H9 (cell line): ENCODE measurements at regions not wholly inside any gene's neighbourhood (a gene's known extent, or its start where the extent isn't known, plus 50 kb on each side); places are given as distances from the start of the nearest gene placed in this dataset.

Experiments
- DNase-seq: peaks from one replicate; pipeline ENCODE4 v3.0.0-alpha.2; 2017
- H2AFZ ChIP-seq: one replicate; pipeline ENCODE4 v1.6.1; 2013; ENCODE audit warnings: mild to moderate bottlenecking, low read length, control low read depth, moderate library complexity
- H2AK5ac ChIP-seq: 2 replicates; pipeline ENCODE4 v1.6.1; 2013; ENCODE audit warnings: low read length, control low read depth, mixed read lengths; ENCODE audit not compliant: insufficient read length
- H2BK120ac ChIP-seq: one replicate; pipeline ENCODE4 v1.6.1; 2013; ENCODE audit warnings: low read depth, mild to moderate bottlenecking, low read length, control low read depth, inconsistent platforms; ENCODE audit not compliant: poor library complexity, severe bottlenecking
- H2BK12ac ChIP-seq: 2 replicates; pipeline ENCODE4 v1.6.1; 2013; ENCODE audit warnings: low read length, control low read depth, mixed read lengths, low read depth; ENCODE audit not compliant: insufficient read length
- H2BK15ac ChIP-seq: 2 replicates; pipeline ENCODE4 v1.6.1; 2013; ENCODE audit warnings: low read depth, low read length, control low read depth
- H2BK20ac ChIP-seq: one replicate; pipeline ENCODE4 v1.6.1; 2013; ENCODE audit warnings: low read depth, mild to moderate bottlenecking, low read length, control low read depth, inconsistent platforms; ENCODE audit not compliant: poor library complexity, severe bottlenecking
- H2BK5ac ChIP-seq: 2 replicates; pipeline ENCODE4 v1.6.1; 2013; ENCODE audit warnings: low read length, control low read depth, mixed read lengths; ENCODE audit not compliant: insufficient read length
- H3K14ac ChIP-seq: 2 replicates; pipeline ENCODE4 v1.6.1; 2013; ENCODE audit warnings: low read length, control low read depth; ENCODE audit not compliant: insufficient read depth
- H3K18ac ChIP-seq: 2 replicates; pipeline ENCODE4 v1.6.1; 2013; ENCODE audit warnings: low read depth, mild to moderate bottlenecking, mixed read lengths, low read length, control low read depth; ENCODE audit not compliant: insufficient read length
- H3K23ac ChIP-seq: 2 replicates; pipeline ENCODE4 v1.6.1; 2013; ENCODE audit warnings: low read length, control low read depth, mixed read lengths, low read depth; ENCODE audit not compliant: insufficient read length
- H3K23me2 ChIP-seq: 2 replicates; pipeline ENCODE4 v1.6.1; 2013; ENCODE audit warnings: low read depth, mild to moderate bottlenecking, mixed read lengths, low read length, control low read depth; ENCODE audit not compliant: insufficient read length, poor library complexity, severe bottlenecking
- H3K27ac ChIP-seq: 2 replicates; pipeline ENCODE4 v1.5.1; 2013; ENCODE audit warnings: low read length, control low read depth, mixed read lengths, low read depth; ENCODE audit not compliant: insufficient read length
- H3K27me3 ChIP-seq: 2 replicates; pipeline ENCODE4 v1.6.1; 2013; ENCODE audit warnings: low read length, control low read depth, inconsistent platforms; ENCODE audit not compliant: insufficient read depth
- H3K4ac ChIP-seq: 2 replicates; pipeline ENCODE4 v1.6.1; 2013; ENCODE audit warnings: low read depth, mild to moderate bottlenecking, control low read depth, inconsistent platforms, low read length, moderate library complexity
- H3K4me1 ChIP-seq: 2 replicates; pipeline ENCODE4 v1.6.1; 2013; ENCODE audit warnings: low read length, control low read depth, inconsistent platforms; ENCODE audit not compliant: insufficient read depth
- H3K4me2 ChIP-seq: 2 replicates; pipeline ENCODE4 v1.6.1; 2013; ENCODE audit warnings: low read length, control low read depth, mixed read lengths; ENCODE audit not compliant: insufficient read length, insufficient read depth
- H3K56ac ChIP-seq: 2 replicates; pipeline ENCODE4 v1.6.1; 2013; ENCODE audit warnings: low read depth, mild to moderate bottlenecking, mixed read lengths, low read length, control low read depth; ENCODE audit not compliant: insufficient read length
- H3K79me1 ChIP-seq: 2 replicates; pipeline ENCODE4 v1.6.1; 2013; ENCODE audit warnings: low read depth, mild to moderate bottlenecking, moderate library complexity, low read length, control low read depth, inconsistent platforms; ENCODE audit not compliant: insufficient read depth, poor library complexity, severe bottlenecking
- H3K79me2 ChIP-seq: 2 replicates; pipeline ENCODE4 v1.6.1; 2013; ENCODE audit warnings: low read length, control low read depth, inconsistent platforms; ENCODE audit not compliant: insufficient read depth
- H3K9ac ChIP-seq: 2 replicates; pipeline ENCODE4 v1.6.1; 2013; ENCODE audit warnings: low read length, control low read depth, mixed read lengths; ENCODE audit not compliant: insufficient read length; ENCODE audit errors: extremely low read depth
- H3K9me3 ChIP-seq: one replicate; pipeline ENCODE4 v1.6.1; 2013; ENCODE audit warnings: low read depth, low read length, inconsistent platforms; ENCODE audit not compliant: control insufficient read depth
- H3T11ph ChIP-seq: one replicate; pipeline ENCODE4 v1.6.1; 2013; ENCODE audit warnings: mild to moderate bottlenecking, low read length, control low read depth, inconsistent platforms
- H4K20me1 ChIP-seq: one replicate; pipeline ENCODE4 v1.6.1; 2013; ENCODE audit not compliant: control insufficient read depth, insufficient read length, insufficient read depth
- H4K5ac ChIP-seq: 2 replicates; pipeline ENCODE4 v1.6.1; 2013; ENCODE audit warnings: low read depth, mild to moderate bottlenecking, mixed read lengths, low read length, control low read depth; ENCODE audit not compliant: insufficient read length
- H4K8ac ChIP-seq: replicated peaks from 2 replicates; pipeline ENCODE4 v1.6.1; 2013; ENCODE audit warnings: low read length, control low read depth, mixed read lengths, low read depth; ENCODE audit not compliant: insufficient read length
- H4K91ac ChIP-seq: 2 replicates; pipeline ENCODE4 v1.6.1; 2013; ENCODE audit warnings: low read depth, mild to moderate bottlenecking, moderate library complexity, mixed read lengths, low read length, control low read depth; ENCODE audit not compliant: insufficient read length
- H3K27ac Mint-ChIP-seq, 3 experiments: 2 replicates in 2 of 3; 3 replicates in 1 of 3; pipeline ENCODE4 v1.8.0; 2020 to 2021; ENCODE audit warnings: mixed read lengths in 3 of 3, mild to moderate bottlenecking in 1 of 3, moderate library complexity in 1 of 3
- H3K27me3 Mint-ChIP-seq: 2 replicates; pipeline ENCODE4 v1.8.0; 2021; ENCODE audit warnings: low read depth, mild to moderate bottlenecking, moderate library complexity, mixed read lengths
- H3K36me3 Mint-ChIP-seq, 3 experiments: 2 replicates in 2 of 3; 3 replicates in 1 of 3; pipeline ENCODE4 v1.8.0; 2020 to 2021; ENCODE audit warnings: low read depth in 3 of 3, mixed read lengths in 3 of 3; ENCODE audit not compliant: insufficient read depth in 1 of 3
- H3K4me1 Mint-ChIP-seq, 2 experiments: 2 replicates each; pipeline ENCODE4 v1.8.0; 2020; ENCODE audit warnings: mixed read lengths in 2 of 2
- H3K4me3 Mint-ChIP-seq, 2 experiments: 2 replicates in 1 of 2; 3 replicates in 1 of 2; pipeline ENCODE4 v1.8.0; 2020 to 2021; ENCODE audit warnings: mild to moderate bottlenecking in 2 of 2, mixed read lengths in 2 of 2, moderate library complexity in 1 of 2
- H3K9me3 Mint-ChIP-seq, 2 experiments: 2 replicates in 1 of 2; 3 replicates in 1 of 2; pipeline ENCODE4 v1.8.0; 2020; ENCODE audit warnings: mild to moderate bottlenecking in 2 of 2, mixed read lengths in 2 of 2, moderate library complexity in 1 of 2
- CTCF ChIP-seq: fragments of 200-600 bp; sonication (generic); conservative IDR thresholded peaks from 3 replicates; pipeline ENCODE4 v1.8.0; 2021; ENCODE audit warnings: antibody characterized with exemption, mild to moderate bottlenecking
- WGBS: extraction: QIAGEN DNeasy Blood & Tissue Kit; methylation state at CpG from one replicate; pipeline ENCODE4 v1.1.7; 2013; ENCODE audit warnings: missing lambda C conversion rate, low lambda C conversion rate, mixed read lengths; ENCODE audit not compliant: insufficient read length; ENCODE audit errors: extremely low coverage; 5-methylcytosine and 5-hydroxymethylcytosine counted together

GRCh38 chr10:64996886-64997285, 1475.7 kb downstream of the REEP3 start:
- Histone ChIP-seq H2AFZ (no peak overlapping the region), H2BK12ac (no peak overlapping the region), H2BK120ac (no peak overlapping the region), H3K27ac (no peak overlapping the region), H3K14ac (no peak overlapping the region), H3T11ph (no peak overlapping the region), H2BK15ac (no peak overlapping the region), H4K20me1 (no peaks in the 10 kb centered on the region), H3K4me2 (no peak overlapping the region), H3K18ac (no peak overlapping the region), H3K9me3 (no peaks in the 10 kb centered on the region), H3K9ac (no peak overlapping the region), H2BK20ac (no peak overlapping the region), H3K79me2 (no peaks in the 10 kb centered on the region), H3K79me1 (no peaks in the 10 kb centered on the region), H4K91ac (no peak overlapping the region), H4K5ac (no peak overlapping the region), H3K23ac (no peak overlapping the region), H3K4me1 (no peaks in the 10 kb centered on the region), H4K8ac (no peak overlapping the region), H2AK5ac (no peak overlapping the region), H3K4ac (no peak overlapping the region), H3K27me3 (no peaks in the 10 kb centered on the region), H3K56ac (no peak overlapping the region), H3K23me2 (no peaks in the 10 kb centered on the region), H2BK5ac (no peak overlapping the region)
- peaks cover 0 to 2% of the 10 kb centered on the region in 2 experiments; a peak in 1 of 5 replicates for H3K9me3 Mint-ChIP-seq
- DNase-seq: no peak
- H3K4me1 Mint-ChIP-seq: no peaks in the 10 kb centered on the region
- H3K27me3 Mint-ChIP-seq: no peaks in the 10 kb centered on the region
- H3K36me3 Mint-ChIP-seq: no peaks in the 10 kb centered on the region
- no peak for TF ChIP-seq CTCF
- WGBS: no CpG with 5 or more reads among the region's 3 CpGs
- no peak overlapping the region for H3K27ac Mint-ChIP-seq
- H3K4me3 Mint-ChIP-seq: no peak overlapping the region
